HL-60 (cell line): ENCODE measurements at regions not wholly inside any gene's neighbourhood (a gene's known extent, or its start where the extent isn't known, plus 50 kb on each side); places are given as distances from the start of the nearest gene placed in this dataset.

Experiments used
- GABPA ChIP-seq: IDR thresholded peaks from 2 replicates; pipeline ENCODE4 v1.6.1; 2012; ENCODE audit warnings: low read depth
- POLR2AphosphoS5 ChIP-seq: IDR thresholded peaks from 2 replicates; pipeline ENCODE4 v1.6.1; 2012; ENCODE audit warnings: low read depth
- TF ChIP-seq, protein P1 (sequence below): IDR thresholded peaks from one replicate; pipeline ENCODE4 v1.5.1; 2011; ENCODE audit warnings: low read length, control low read depth, inconsistent platforms; ENCODE audit not compliant: insufficient read depth

DNA sequence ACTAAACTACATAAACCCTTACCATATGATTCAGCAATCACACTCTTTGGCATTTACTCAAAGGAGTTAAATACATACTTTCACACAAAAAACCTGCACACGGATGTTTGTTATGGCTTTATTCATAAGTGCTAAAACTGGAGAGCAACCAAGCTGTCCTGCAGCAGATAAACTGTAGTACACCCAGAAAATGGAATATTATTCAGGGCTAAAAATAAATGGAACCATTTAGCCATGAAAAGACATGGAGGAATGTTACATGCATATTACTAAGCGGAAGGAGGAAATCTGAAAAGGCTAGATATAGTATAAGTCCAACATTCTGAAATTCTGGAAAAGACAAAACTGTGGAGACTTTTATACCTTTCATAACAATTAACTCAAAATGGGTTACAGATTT, 73.6 kb upstream of the PHACTR3 start:
- TF ChIP-seq GABPA (no peak), POLR2AphosphoS5 (no peak)
- TF ChIP-seq, protein P1, sequence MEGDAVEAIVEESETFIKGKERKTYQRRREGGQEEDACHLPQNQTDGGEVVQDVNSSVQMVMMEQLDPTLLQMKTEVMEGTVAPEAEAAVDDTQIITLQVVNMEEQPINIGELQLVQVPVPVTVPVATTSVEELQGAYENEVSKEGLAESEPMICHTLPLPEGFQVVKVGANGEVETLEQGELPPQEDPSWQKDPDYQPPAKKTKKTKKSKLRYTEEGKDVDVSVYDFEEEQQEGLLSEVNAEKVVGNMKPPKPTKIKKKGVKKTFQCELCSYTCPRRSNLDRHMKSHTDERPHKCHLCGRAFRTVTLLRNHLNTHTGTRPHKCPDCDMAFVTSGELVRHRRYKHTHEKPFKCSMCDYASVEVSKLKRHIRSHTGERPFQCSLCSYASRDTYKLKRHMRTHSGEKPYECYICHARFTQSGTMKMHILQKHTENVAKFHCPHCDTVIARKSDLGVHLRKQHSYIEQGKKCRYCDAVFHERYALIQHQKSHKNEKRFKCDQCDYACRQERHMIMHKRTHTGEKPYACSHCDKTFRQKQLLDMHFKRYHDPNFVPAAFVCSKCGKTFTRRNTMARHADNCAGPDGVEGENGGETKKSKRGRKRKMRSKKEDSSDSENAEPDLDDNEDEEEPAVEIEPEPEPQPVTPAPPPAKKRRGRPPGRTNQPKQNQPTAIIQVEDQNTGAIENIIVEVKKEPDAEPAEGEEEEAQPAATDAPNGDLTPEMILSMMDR = no peak
